HCEC 1CT (cell line): ENCODE measurements at regions not wholly inside any gene's neighbourhood (a gene's known extent, or its start where the extent isn't known, plus 50 kb on each side); places are given as distances from the start of the nearest gene placed in this dataset.
A peak's percentile ranks its signal among the peaks of the same experiment; 100 is the strongest.

Source experiments
- DNase-seq: peaks from one replicate; pipeline ENCODE4 v3.0.0-alpha.2; 2017

DNA sequence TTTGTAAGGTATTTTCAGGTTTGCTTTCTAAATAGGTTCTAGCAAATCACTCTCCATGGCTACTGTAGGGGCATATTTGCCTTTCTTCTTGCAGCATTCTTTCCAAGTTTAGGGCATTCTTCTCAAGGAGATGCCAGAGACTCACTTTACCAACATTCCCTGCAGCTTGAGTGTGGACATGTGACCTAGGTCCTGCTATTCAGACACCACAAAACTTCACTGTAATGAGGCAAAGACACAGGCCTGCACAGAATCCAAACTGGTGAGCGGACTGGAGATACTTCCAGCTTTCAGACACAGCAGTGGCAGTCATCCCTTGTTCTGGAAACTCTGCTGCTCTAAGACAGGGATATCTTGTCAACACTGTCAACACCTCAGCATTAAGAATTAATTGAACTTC is 146.4 kb upstream of the PFN2 start:
- DNase-seq, result no peak

DNA sequence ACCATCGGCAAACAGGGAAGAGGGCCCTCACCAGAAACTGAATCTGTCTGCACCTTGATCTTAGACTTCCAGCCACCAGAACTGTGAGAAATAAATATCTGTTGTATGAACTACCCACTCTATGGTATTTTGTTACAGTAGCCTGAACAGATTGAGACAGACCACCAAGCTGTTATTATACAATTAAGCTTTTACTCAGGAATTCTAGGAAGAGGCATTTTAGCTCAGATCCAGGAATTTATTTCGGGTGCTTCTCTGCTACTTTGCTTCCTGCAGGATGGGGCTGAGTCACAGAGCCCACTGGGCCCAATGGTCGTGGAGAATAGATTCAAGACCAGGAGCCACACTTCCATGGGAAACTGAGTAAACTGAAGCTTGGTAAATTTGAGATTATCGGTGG is 145.5 kb upstream of the PFN2 start:
- DNase-seq, result no peak

DNA sequence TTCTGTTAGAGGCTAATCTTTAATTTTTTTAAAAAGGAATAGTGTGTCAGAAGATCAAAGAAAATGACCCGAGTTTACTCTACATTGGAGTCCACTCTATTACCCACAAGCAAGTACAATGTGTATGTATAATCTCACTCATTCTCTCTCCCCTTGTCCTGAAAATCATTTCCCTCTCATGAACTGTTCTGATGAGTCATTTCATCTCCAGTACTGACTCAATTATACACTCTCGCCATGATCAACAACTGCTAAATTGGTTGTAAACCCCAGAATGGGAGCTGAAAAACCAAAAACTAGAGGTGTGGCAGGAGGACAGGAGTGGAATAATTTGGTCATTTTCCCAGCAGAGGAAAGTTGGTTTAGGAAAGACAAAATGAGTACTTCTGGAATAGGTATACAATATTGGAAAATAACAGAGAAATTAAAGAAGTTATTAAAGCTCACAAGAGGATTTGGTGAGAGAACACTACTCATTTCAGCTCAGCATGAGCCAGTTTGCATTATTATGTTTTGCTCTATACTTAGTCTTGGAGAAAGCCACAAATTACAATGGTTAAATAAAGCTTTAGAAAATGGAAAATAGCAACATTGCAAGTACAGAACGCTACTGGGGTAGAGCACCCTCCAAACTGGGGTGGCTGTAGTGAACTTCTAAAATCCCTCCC is 144.3 kb upstream of the PFN2 start:
- peak; percentile 79 for DNase-seq

DNA sequence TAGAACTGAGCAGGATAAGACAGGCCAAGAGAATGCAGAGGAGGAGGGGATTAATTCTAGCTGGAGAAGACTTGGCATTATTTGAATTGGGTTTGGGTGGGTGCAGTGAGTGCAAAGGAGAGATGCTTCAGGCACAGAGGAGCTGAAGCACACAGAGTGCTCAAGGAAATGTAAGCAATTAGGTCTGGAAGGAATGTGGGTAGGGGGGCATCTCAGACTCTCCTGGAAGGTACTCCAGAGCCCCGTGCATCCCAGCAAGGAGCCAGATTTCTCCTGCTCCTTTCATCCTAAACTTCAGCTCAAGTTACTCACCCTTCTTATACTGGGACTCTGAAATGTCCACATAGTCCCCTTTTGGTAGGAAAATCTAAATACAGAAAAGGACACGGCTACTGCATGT is 143.6 kb upstream of the PFN2 start:
- DNase-seq, result no peak

DNA sequence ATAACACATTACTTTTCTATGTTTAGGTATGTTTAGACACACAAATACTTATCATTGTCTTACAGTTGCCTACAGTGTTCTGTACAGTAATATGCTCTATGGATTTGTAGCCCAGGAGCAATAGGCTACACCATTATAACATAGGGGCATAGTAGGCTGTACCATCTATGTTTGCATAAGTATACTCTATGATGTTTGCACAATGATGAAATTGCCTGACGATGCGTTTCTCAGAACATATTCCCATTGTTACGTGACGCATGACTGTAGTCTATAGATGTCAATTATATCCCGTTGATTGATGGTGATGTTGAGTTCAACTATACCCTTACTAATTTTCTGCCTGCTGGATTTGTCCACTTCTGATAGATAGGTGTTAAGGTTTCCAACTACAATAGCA is 139.4 kb upstream of the PFN2 start:
- DNase-seq, result no peak

DNA sequence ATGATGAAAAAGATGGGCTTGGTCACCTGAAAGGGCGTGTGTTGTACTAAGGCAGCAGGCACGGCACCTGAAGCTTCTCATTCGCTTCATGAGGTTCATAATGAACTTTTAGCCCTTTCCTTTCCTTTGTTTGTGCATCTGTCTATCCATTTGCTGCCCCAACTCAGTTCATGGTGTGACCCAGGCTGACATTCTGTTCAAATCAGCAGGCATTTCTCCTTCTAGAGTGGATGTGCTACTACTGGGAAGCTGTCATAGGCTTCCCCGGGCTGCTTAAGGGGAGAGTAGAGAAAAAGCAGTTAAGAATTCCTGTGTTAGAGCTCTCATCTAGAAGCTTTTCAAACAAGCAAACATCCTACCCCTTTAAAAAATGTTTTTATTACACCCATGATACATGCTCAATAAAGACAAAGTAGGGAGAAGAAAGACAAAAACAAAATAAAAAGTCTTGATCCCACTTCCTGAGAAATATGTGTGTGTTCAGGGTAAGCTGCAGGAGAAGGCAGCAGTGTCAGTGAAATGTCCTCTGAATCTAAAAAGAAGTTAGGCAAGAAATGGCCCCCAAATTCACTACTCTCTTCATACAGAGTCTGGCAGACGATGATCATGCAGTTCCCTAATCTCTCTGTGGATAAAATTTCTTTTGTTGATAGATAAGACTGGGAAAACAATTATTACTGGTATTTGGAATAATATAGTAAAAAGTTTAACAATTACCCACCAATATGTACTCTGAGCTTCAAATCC is 136.9 kb upstream of the PFN2 start:
- no peak for DNase-seq

DNA sequence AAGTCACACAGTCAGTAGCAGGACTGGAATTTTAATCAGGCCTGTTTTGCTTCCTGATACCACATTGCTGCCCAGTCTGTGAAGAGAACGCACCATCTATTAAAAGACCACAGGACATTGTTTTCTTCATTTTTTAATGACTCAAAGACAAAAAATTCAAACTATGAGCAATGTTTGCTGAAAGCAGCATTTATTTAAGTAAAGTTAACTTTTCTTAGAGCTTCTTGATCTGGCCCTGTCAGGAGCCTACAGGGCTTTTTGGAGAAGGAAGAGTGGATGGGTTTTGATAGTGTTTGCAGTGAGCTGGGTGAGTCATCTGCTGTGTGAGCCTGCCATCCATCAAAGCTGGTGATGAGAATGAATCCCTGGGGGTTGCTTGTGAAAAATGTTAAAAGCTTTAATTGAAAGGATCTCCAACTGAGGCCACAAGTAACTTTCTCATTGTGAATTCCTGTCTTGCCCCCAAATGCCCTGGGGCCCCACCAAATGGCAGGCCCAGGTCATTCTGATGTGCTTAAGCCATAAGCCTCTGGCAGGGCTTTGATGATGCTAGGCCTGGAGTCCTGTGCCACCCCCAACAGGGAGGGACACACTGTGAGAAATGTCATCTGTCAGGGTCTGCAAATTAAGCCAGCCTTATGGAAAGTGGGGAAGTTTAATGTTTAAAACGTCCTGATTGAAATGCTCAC is 136.2 kb upstream of the PFN2 start:
- peak; percentile 91 for DNase-seq

DNA sequence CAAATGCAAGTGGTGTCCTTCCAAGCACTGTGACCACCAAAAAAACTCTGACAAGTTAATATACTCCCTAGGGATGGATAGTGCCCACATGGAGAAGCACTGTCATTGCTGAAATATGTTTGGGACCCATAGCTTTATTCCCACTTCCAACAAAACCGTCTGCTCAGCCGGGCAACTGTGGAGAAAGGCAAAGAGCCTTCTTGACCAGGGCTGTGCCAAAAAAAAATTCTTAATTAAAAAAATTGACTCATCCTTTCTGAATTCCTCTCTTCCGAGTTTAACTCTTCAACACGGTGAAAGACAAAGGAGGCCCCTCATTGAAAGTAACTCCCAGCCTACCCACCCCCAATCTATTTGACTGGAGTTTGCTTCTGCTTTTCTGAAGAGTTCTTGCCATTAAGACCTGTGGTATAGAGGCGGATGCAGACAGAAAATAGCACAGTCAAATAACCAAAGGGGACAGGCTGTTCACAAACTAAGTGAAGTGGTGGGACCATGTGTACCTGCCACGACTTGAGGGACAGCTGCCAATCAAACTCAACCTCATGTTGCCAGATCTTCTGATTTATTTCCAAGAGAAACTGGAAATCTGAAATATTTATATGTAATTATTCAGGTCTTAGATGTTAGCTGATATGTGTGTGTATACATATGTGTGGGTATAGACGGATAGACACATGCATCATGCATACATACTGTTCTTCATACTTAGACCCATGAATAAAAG is 135.4 kb upstream of the PFN2 start:
- DNase-seq, result no peak

DNA sequence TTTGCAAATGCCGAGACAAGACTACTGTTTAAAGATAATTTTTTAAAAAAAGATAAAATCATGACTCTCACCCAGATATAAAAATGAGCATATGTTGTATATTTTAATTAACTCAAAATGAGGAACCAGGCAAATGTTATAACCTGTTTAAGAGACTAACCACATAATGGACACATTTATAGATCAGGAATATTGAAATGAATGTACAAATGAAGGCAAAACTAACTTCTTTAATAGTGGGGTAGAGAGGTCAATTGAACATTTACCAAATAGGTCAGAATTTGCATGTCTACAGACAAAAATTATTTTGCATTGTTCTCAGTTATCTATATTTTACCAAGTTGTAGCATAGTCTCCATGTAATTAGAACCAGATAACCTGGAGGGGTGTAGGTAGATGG is 134.3 kb upstream of the PFN2 start:
- no peak for DNase-seq

DNA sequence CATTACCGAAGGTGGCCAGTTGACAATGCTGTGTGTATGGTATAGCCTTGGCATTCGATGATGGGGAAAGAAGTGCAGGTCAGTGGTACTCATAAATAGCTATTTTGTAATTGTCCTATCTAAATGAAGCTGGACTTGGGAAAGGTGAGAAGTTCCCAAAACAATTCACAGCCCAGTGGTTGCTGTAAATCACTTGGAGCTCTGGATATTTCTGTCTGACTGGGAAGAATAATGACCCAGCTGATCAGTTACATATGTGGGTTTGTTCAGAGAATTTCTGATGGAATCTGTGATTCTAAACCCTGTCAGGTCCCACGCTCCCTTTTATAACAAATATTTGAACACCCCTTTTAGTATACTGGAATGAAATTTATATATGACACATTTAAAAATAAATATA is 133.9 kb upstream of the PFN2 start:
- no peak for DNase-seq

DNA sequence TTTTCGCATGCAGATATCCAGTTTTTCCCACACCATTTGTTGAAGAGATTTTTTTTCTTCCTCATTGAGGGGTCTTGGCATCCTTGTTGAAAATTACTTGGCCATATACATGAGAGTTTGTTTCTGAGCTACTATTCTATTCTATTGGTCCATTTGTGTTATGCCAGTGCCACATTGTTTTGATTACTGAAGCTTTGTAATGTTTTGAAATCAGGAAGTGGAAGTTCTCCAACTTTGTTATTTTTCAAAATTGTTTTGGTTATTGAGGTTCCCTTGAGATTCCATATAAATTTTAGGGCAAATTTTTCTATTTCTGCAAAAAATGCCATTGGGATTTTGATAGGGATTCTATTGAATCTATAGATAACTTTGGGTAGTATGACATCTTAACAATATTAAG is 130.3 kb upstream of the PFN2 start:
- DNase-seq, result no peak

DNA sequence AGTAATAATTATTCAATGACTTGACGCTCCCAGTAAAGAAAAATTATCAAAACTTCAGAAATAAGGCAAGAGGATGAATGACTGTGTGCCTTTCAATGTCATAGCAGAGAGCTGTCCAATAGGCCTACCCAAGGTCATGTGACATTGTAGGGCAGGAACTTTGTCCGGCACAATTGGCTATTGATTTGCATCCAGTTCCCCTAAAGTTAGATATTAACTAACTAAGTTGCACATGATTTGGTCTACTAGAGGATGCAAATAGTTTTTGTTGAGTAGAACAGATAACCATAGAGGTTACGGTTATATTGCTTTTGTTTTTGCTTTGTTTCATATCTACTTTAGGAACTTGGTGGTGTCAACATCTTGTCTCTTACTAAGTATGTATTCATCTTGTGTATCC is 127.9 kb upstream of the PFN2 start:
- DNase-seq, result no peak

DNA sequence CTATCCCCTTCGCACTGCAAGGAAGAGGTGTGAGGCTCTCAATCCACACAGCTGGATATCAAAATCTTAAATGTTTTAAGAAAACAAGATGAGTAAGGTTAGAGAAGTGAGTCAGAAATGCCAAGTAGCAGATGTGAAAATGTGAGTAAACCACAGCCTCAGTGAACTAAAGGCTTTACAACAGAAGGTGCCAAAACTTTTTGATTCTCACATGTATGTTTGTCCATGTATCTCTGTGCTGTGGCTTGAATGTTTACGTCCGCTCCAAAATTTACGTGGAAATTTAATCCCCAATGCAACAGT is 126.8 kb upstream of the PFN2 start:
- DNase-seq, result peak; percentile 88

DNA sequence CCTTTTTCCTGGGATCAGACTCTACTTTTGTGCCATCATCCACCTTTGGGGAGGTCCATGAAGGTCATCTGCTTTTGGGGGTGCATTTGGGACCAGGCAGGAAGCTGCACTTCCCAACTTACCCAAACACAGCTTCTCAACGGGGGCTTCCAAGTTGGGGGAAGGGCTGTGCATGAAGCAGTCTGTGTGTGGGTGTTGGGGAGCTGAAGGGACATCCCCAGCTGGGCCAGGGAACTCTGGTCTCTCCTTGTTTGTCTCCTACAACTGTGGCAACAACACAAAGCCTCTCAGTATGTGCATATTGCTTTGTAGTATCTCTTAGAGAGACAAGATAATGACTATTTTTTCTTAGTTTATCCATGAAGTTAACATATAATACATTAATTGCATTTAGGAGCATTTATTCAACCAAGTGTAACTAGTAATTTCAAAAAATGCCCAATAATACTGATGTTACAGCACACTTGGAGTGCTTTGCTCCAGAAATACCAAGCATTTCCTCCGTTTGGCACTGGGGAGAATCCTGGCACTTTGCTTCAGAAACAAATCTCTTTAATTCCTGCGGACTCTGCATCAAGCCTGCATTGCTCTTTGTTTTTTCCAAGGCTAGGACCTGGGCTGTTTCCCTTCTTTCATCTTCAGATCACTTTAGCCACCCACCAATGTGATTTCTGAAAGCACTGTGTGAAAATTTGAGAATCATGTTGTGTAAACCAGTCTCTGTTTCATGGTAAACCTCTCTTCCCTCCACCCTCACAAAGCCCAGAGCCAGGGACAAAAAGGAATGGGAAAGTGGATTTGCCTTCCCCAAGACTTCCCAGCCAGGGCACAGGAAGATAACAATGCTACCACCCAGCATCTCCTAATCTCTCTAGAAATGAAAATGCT is 126.2 kb upstream of the PFN2 start:
- DNase-seq, result no peak

DNA sequence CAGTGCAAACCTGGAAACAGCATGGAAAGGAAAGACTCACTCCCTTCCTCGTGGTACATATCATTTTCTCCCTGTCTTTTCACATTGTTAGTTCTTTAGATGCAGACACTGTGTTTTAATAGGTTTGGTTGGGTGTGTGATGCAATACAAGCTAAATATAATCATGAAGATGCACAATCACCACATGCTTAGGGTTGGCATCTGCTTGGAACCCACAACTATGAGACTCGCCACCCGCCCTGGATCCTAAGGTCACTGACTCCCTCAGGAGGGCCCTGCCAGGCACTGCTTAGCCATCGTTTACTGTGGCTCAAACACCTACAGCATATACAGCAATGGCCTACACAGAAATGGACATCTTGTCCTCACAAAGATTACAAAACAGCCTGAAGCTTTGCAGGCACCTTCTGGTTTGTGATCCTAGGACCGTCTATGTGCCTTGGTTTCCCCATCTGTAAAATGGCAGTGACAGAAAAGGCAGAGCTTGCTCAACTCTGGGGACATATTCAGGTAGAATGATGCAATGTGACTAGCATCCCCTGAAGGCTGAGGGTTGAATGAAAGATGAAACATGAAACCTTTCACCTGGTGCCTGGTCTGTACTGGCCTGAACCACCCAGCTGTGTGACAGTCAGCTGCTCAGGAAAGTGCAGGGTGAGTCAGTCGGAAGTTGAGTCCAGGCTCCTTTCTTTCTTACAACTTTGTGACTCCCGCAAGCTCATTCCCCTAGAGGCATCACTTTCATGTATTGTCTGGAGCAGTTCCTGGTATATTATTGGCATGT is 123.6 kb upstream of the PFN2 start:
- DNase-seq, result peak; percentile 65

DNA sequence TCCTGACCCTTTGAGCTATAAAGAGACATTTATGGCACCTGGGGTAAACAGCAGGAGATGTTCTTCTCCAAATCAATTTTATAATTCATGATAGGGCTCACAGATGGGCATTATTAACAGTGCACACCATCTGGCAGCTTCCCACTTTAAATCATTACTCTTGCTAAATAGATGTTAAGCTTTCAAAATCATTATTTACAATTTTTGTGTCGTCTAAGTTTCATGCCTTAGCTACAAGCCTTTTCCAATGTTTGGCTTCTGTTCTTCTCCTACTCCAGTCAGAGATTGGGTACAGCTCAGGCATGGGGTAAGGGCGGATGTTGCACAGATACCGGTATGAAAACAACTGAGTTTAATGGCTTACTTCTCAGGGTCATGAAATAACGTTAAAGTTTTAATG is 120.9 kb upstream of the PFN2 start:
- DNase-seq, result no peak

DNA sequence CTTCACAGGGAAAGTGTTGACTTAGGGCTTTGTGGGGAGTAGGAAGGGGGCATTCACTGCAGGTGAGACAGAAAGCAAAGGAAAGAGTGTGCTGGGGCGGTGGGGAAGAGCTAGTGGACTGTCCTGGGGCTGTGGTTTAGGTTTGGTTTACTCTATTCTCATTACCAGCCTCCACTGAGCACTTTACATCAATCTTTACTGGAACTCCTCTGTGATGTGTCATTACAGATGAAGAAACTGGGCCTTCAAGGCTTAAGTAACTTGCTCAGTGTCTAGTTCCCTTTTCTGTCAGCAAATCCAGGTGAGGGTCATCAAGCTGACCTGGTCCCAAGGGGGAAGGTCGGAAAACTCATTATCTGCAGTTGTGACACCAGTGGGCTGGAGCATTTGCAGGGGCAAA is 120.2 kb upstream of the PFN2 start:
- peak; percentile 38 for DNase-seq

DNA sequence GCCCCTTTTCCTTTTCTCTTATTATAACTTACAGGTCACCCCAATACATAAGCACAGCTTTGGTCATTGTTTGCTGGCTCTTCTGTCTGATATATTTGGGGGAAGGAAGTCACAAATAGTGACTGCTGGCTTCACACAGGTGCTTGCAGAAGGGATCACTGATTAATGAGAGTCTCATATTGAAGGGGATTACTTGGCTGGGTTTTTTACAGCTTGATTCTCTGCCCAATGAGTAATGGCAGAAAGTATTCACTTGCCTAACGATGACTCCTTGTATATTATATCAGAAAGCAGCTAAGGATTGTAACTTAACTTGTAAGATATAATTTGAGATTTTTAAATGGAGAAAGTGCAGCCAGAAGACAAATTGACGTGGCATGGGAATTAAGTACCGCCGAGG is 119.3 kb upstream of the PFN2 start:
- peak; percentile 82 for DNase-seq

DNA sequence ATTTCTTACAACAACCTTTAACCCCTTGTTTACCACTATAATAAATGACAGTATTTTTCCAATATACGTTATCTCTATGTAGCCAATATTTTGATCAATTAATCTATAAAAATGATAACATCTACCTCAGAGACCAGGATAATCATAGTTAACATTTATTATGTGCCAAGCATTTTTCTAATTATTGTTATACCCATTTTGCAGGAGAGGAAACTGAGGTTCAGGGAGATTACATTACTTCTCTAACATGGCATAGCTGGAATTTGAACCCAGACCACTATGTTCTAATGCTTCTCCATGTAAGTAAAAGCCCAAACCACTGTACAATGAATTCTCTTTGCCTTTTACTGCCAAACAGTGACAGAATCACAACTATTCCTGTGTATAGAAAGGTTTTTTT is 113.4 kb upstream of the PFN2 start:
- no peak for DNase-seq

DNA sequence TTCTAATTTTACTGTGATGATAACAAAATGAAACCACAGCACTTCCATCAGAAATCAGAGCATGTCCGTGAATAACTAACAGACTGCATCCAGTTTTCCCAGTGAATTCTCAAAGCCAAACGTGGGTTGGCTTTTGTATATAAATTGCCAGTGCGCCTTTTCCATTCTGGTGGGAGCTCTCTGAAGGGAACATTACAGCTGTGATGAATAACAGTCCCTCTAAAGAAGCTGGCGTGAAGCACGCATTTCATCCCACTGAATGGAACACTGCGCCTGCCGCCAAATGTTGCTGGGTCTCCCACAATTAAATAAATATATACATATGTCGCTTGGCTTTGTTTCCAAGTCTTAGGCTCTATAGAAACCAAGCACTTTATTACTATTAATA is 113.0 kb upstream of the PFN2 start:
- DNase-seq, result peak; percentile 66

DNA sequence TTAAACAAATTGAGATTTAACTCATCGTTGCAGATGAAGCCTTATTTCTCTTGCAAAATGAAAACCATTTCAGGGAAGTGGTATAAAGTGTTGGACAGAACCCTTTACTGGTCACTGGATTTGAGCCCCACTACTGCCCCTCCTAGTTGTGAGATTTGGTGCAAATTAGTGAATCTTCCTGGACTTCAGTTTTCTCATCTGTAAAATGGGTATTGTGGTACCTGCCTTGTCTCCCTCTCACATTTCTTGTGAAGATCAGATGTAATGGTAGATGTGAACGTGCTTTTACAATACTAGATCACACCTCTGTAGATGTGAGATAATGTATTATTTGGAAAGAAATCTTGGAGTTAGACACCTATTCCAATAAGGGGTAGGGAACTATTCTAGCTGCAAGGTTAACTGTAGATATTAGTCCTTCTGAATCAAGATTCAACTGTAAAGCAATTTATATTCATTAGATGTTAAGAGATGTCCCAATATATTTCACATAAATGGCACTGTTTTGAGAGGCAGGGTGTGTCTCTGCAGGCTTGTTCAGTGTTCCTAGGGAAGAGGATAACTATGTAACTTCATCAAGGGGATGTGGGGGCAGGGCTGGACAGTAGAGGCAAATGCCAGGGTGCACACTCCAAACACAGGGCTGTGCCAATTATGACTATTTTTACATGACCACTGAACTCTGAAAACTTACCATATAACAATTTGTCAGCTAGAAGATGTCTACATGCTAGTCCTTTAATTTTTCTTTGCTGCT is 112.4 kb upstream of the PFN2 start:
- no peak for DNase-seq
